GM10248 (cell line): ENCODE measurements at regions not wholly inside any gene's neighbourhood (a gene's known extent, or its start where the extent isn't known, plus 50 kb on each side); places are given as distances from the start of the nearest gene placed in this dataset.

Source experiments
- CTCF ChIA-PET: fragments of 300-600 bp; sonication (Branson Sonifier 250); formaldehyde crosslinking; extraction: SDS; loops from one replicate; lab custom pipeline; 2021; ENCODE audit warnings: antibody characterized with exemption; lab: Yijun Ruan, JAX
- POLR2A ChIA-PET: fragments of 350-650 bp; sonication (Branson Sonifier 250); formaldehyde crosslinking; extraction: SDS; loops from one replicate; lab custom pipeline; 2020; ENCODE audit warnings: antibody characterized with exemption; lab: Yijun Ruan, JAX
- DNase-seq: peaks from one replicate; pipeline ENCODE4 v3.0.0; 2012; ENCODE audit errors: extremely low spot score
- CTCF ChIP-seq: IDR thresholded peaks from 2 replicates; pipeline ENCODE4 v1.5.1; 2012; ENCODE audit warnings: mild to moderate bottlenecking, low read depth; ENCODE audit errors: extremely low read depth, missing control alignments, control extremely low read depth

- CTCF ChIA-PET, result no interaction called here
Observed at GRCh38 chr18:42683094-42683493, 432.4 kb downstream of the RIT2 start.

DNA sequence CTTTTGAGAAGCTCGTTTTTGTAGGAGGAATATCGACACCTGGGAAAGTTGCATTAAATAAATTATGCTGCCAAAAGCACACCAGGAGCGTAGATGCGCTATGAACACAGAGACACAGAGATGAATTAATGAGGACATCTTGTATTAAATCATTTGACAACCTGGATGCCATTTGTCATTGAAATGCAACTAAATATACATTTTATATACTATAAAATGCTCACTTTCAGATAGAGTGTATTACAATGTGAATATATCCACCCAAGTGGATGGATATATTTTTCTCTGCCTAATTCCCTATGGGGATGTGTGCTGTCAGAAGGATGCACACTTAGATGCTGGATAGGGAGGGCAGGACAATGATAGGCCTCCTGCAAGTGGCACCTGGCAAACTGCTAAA is 426.2 kb downstream of the RIT2 start:
- TF ChIP-seq CTCF, result no peak
- CTCF ChIA-PET, result interaction anchor here (1.0 kb wide), 1 partner anchor 13 kb away, joined by 3 read pairs; no protein-coding TSS in a partner anchor
- POLR2A ChIA-PET, result no interaction called here
- DNase-seq, result no peak

More at GRCh38 chr18:42683094-42683493, 432.4 kb downstream of the RIT2 start:
- POLR2A ChIA-PET, result no interaction called here
- TF ChIP-seq CTCF, result no peak
- DNase-seq, result no peak
